Ectodermal cell (in vitro differentiated cells): ENCODE measurements at regions not wholly inside any gene's neighbourhood (a gene's known extent, or its start where the extent isn't known, plus 50 kb on each side); places are given as distances from the start of the nearest gene placed in this dataset.

Experiments
- H3K27ac ChIP-seq: 2 replicates; pipeline ENCODE4 v1.7.0; 2013; ENCODE audit warnings: mild to moderate bottlenecking, low read depth, low read length; ENCODE audit not compliant: insufficient read depth, poor library complexity, severe bottlenecking
- H3K27me3 ChIP-seq: 2 replicates; pipeline ENCODE4 v1.7.0; 2013; ENCODE audit warnings: mild to moderate bottlenecking, low read length; ENCODE audit not compliant: insufficient read depth, control insufficient read depth, poor library complexity, severe bottlenecking
- H3K36me3 ChIP-seq: one replicate; pipeline ENCODE4 v1.7.0; 2013; ENCODE audit warnings: low read length; ENCODE audit not compliant: control insufficient read depth, insufficient read depth
- H3K4me1 ChIP-seq: one replicate; pipeline ENCODE4 v1.7.0; 2013; ENCODE audit warnings: low read length; ENCODE audit not compliant: control insufficient read depth, insufficient read depth
- H3K4me3 ChIP-seq: 2 replicates; pipeline ENCODE4 v1.7.0; 2013; ENCODE audit warnings: low read depth, low read length, control low read depth; ENCODE audit not compliant: insufficient read depth
- H3K9me3 ChIP-seq: 2 replicates; pipeline ENCODE4 v1.7.0; 2013; ENCODE audit warnings: mild to moderate bottlenecking, low read length, moderate library complexity; ENCODE audit not compliant: control insufficient read depth
- WGBS, 2 experiments: methylation state at CpG; one replicate each; pipeline ENCODE4 v1.1.7; 2013; ENCODE audit warnings: missing lambda C conversion rate in 2 of 2; 5-methylcytosine and 5-hydroxymethylcytosine counted together

DNA sequence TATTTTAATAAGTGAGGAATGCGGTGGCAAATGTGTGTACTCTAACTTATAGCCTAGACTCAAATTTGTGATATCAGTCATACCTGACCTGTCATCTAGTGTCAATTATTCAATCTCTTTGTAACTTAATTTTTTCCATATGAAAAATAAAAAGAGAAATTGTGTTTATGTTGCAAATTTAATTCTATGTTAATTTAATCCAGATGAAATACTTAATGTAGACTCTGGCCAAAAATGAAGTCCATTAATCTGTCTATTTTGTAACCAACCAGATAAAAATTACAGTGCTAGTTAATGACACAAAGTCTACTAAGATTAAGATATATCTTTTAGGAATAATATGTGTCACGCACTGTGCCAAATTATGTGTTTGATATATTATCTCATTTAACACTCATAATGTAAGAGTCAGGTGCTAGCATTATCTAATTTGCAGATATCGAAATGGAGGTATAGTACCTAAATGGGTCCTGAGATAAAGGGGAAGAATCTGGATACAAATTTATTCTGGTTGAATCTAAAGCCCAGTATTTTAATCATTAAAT lies 712.1 kb downstream of the KCTD16 start:
- Histone ChIP-seq H3K27me3 (no peaks in the 10 kb centered on the region), H3K9me3 (no peaks in the 10 kb centered on the region), H3K27ac (no peak overlapping the region), H3K4me3 (no peak overlapping the region), H3K36me3 (no peaks in the 10 kb centered on the region), H3K4me1 (no peaks in the 10 kb centered on the region)
- WGBS, 2 experiments = 100% methylated on average over 1 of the region's 3 CpGs

DNA sequence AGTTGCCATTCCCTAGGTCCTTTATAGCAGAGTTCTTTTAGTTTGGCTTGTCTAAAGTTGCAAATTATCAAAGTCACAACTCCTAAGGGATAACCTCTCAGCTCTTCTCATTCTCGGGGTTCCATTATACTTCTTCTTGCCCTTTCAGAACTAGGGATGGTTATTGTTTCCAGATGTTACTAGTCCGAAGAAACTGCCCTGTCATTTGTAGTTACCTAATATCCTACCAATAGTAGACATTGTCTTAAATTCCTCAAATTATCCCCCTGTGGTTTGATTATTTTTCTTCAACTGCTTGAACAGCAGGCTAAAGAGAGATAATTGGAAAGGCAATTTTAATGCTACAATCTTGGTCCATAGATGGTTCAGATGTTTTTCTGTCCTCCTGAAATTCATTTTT lies 709.8 kb downstream of the KCTD16 start:
- Histone ChIP-seq H3K36me3 (no peaks in the 10 kb centered on the region), H3K27me3 (no peaks in the 10 kb centered on the region), H3K9me3 (no peaks in the 10 kb centered on the region), H3K4me1 (no peaks in the 10 kb centered on the region), H3K4me3 (no peak overlapping the region), H3K27ac (no peak overlapping the region)
- WGBS, 2 experiments = 92% methylated on average over 2 of the region's 2 CpGs

DNA sequence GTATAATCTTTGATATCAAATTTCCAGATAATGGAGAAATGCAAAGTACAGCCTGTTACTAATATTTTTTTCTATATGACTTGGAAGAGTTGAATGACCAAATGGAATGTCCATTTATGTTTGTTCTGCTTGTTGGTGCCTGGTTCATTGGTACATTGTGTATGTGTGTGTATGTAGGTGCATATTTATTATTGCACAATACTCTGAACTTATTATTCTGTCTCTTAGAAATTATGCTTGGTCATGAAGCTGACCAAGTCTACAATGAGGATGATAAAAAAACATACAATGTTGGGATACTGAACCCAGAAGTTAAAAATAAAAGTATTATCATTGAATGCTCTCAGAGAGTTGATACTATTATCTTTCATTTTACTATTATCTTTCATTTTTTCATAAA lies 706.3 kb downstream of the KCTD16 start:
- Histone ChIP-seq H3K27ac (no peak overlapping the region), H3K36me3 (no peaks in the 10 kb centered on the region), H3K27me3 (no peaks in the 10 kb centered on the region), H3K4me3 (no peak overlapping the region), H3K9me3 (no peaks in the 10 kb centered on the region), H3K4me1 (no peaks in the 10 kb centered on the region)

DNA sequence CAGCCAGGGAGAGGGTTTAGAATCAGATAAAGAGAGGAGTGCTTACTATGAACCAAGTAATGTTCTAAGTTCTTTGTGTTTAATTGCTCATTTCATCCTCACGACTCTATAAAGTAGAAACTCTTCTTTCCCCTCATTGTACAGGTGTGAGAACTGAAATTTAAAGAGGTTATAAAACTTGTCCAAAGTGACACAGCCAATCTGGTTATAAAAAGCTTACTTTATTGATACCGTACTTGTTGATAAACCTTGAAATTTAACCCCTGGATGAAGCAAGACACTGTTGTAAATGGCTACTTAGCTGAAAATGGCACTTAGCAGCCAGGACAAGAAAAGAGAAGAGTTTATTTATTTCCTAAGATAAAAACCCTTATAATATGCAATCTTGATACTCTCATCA lies 702.4 kb downstream of the KCTD16 start:
- Histone ChIP-seq H3K4me1 (no peaks in the 10 kb centered on the region), H3K27ac (no peak overlapping the region), H3K36me3 (no peaks in the 10 kb centered on the region), H3K27me3 (no peaks in the 10 kb centered on the region), H3K9me3 (no peaks in the 10 kb centered on the region), H3K4me3 (no peak overlapping the region)
- WGBS, 2 experiments = 88 to 92% methylated on average over 1 to 2 of the region's 2 CpGs

DNA sequence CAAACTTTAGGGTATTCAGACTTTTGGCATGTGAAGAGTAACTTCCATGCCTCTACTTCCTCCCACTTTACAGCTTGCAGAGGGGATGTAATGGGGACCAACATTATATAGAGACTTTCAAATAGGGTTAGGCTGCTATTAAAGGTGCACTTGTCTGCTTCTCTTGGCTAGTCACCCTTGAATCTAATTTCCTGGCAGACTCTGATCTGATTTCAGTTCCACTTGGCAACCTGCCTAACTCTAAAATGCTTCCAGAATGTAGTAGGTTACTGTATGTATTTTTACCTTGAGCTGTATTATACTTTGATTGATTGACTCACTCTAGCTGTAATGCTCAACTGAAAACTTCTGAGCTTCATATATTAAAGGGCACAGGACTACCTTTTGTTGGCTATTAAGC lies 693.4 kb downstream of the KCTD16 start:
- Histone ChIP-seq H3K36me3 (no peaks in the 10 kb centered on the region), H3K27ac (no peak overlapping the region), H3K27me3 (no peaks in the 10 kb centered on the region), H3K4me1 (no peaks in the 10 kb centered on the region), H3K4me3 (no peak overlapping the region), H3K9me3 (no peaks in the 10 kb centered on the region)

DNA sequence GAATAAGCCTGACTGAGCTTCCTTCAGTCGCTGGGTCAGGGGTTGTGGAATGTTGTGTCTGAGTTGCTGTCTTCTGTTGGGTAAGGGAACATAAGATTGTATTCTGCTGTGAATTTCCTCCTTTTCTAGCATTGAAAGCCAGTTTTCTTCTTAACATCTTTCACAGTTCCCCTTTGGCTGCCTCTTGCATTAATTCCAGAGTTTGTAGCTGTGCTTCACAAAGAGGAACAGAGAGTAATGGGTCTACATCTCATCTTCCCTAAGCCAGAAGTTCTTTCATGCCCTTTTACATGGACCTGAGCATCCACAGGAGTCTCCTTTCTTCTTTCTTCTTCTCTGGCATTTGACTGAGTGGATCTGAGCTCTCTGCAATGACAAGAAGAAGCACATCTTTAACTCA lies 686.8 kb downstream of the KCTD16 start:
- 88 to 89% methylated on average over 1 of the region's 1 CpG for WGBS, 2 experiments
- no peak overlapping the region for H3K4me3 ChIP-seq
- H3K27ac ChIP-seq = no peak overlapping the region
- no peaks in the 10 kb centered on the region for H3K36me3 ChIP-seq
- H3K9me3 ChIP-seq = no peaks in the 10 kb centered on the region
- H3K27me3 ChIP-seq = no peaks in the 10 kb centered on the region
- H3K4me1 ChIP-seq = no peaks in the 10 kb centered on the region

DNA sequence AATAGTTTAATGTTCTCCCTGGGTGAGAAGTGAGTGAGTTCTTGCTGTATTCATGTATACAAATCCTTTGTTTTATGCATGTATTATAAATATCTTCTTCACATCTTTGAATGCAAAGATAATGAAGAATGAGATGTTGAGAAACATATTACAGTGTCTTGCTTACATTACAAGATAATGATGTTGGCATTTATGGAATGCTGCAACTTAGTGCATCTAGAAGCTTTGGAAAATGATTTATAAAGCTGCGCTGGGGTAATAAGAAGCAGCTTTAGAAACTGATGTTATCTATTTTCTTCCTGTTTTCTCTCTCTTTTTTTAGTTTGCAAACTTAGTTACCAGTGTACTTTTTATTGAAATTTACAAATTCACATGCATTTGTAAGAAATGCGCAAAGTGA lies 673.4 kb downstream of the KCTD16 start:
- H3K4me3 ChIP-seq = no peak overlapping the region
- H3K9me3 ChIP-seq = no peaks in the 10 kb centered on the region
- no peaks in the 10 kb centered on the region for H3K27me3 ChIP-seq
- H3K36me3 ChIP-seq = no peaks in the 10 kb centered on the region
- H3K4me1 ChIP-seq = no peaks in the 10 kb centered on the region
- WGBS, 2 experiments = 89 to 100% methylated on average over 1 to 2 of the region's 2 CpGs
- no peak overlapping the region for H3K27ac ChIP-seq

DNA sequence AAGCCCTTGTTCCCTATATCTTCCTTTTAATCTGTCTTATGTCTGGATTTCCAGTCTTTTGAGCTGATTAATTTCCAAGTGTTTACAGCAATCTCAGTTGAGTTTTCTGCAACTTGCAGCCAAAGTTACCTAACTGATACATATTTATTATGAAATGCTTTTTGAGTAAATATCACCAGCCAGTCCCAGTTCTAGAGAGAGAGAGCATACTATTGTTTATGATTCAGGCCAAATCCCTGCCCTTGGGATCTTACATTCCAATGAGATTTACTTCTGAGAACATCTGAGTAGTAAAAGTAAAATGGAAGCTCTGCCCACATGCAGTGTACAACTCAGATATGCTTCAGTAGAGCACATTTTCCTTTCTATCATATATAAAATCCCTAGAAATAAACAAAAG lies 661.7 kb downstream of the KCTD16 start:
- H3K27ac ChIP-seq = no peak overlapping the region
- H3K4me3 ChIP-seq = no peak overlapping the region
- no peaks in the 10 kb centered on the region for H3K36me3 ChIP-seq
- H3K9me3 ChIP-seq = no peaks in the 10 kb centered on the region
- H3K4me1 ChIP-seq = no peaks in the 10 kb centered on the region
- no peaks in the 10 kb centered on the region for H3K27me3 ChIP-seq

DNA sequence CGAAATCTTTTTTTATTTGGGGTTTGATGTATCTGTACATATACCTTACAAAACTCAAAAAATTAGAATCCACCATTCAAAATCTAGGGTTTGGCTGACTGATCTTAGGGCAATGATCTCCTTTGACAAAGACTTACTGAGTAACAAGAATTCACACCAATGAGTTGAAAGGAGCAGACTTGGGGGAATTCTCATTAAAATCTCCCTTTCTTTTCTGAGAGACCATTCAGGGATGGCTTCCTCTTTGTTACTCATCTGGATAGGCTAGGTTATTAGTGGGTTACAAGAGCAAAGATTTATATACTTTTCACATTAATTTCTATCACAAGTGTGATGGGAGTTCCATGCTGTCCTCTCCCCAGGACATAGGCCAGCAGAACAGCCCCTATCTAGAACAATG lies 661.0 kb downstream of the KCTD16 start:
- Histone ChIP-seq H3K9me3 (no peaks in the 10 kb centered on the region), H3K27ac (no peak overlapping the region), H3K36me3 (no peaks in the 10 kb centered on the region), H3K4me1 (no peaks in the 10 kb centered on the region), H3K27me3 (no peaks in the 10 kb centered on the region), H3K4me3 (no peak overlapping the region)
- no CpG with 5 or more reads among the region's 1 CpG for WGBS, 2 experiments

DNA sequence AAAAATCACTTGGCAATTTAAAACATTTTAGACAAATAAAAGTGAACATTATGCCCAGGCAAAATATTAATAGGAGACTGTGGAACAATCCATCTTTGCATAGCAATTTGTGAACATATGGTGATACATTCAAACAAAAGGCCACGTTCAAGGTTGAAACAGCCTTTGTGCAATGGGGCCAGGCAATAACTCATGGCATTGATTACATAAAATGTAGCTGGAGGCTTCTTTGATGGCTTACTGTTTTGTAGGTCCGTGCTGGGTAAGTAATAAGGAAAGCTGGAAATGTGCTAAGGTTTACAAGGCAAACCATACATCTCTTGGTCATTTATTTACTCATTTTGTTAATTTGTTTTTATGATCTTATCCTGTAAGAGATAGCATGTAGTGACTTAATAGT lies 651.8 kb downstream of the KCTD16 start:
- no peaks in the 10 kb centered on the region for H3K36me3 ChIP-seq
- H3K9me3 ChIP-seq = no peaks in the 10 kb centered on the region
- no peak overlapping the region for H3K27ac ChIP-seq
- WGBS, 2 experiments = 93 to 96% methylated on average over 2 of the region's 2 CpGs
- no peaks in the 10 kb centered on the region for H3K4me1 ChIP-seq
- H3K27me3 ChIP-seq = no peaks in the 10 kb centered on the region
- H3K4me3 ChIP-seq = no peak overlapping the region

DNA sequence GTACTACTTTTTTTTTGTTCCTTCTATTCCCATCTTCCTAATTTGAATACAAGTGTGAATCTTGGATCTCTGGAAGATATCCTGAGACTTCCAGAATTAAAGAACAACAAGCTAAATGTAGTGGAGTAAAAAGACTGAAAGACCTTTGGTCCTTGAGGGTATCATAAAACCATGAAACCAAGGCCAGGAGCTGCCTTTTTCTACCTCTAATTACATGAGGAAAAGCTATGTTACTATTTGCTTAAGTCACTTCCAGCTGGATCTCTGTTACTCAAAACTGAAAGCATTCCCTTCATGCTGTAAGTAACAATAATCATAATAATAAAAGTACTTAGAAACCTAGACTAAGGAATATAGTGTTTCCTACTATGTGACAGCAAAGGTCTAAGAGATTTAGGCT lies 649.6 kb downstream of the KCTD16 start:
- Histone ChIP-seq H3K4me3 (no peak overlapping the region), H3K27ac (no peak overlapping the region), H3K36me3 (no peaks in the 10 kb centered on the region), H3K27me3 (no peaks in the 10 kb centered on the region), H3K9me3 (no peaks in the 10 kb centered on the region), H3K4me1 (no peaks in the 10 kb centered on the region)
